DND-41 (cell line): ENCODE measurements at regions not wholly inside any gene's neighbourhood (a gene's known extent, or its start where the extent isn't known, plus 50 kb on each side); places are given as distances from the start of the nearest gene placed in this dataset.

Experiments
- ATAC-seq: fragments of 200-7000 bp; cut with Tn5 transposase; 3 replicates; pipeline ENCODE4 v1.9.1; 2021; ENCODE audit warnings: low read depth; ENCODE audit not compliant: insufficient read depth
- DNase-seq: peaks from one replicate; pipeline ENCODE4 v3.0.0-alpha.2; 2020
- H2AFZ ChIP-seq: 2 replicates; pipeline ENCODE4 v1.6.0; 2012; ENCODE audit warnings: low read depth, low read length
- H3K27ac ChIP-seq: 2 replicates; pipeline ENCODE4 v1.5.1; 2012; ENCODE audit warnings: low read length, inconsistent platforms
- H3K27me3 ChIP-seq: fragments of 200-600 bp; sonication (generic); 2 replicates; pipeline ENCODE4 v1.6.0; 2012; ENCODE audit warnings: low read length, mild to moderate bottlenecking, inconsistent platforms; ENCODE audit not compliant: insufficient read depth, poor library complexity
- H3K36me3 ChIP-seq: 2 replicates; pipeline ENCODE4 v1.5.1; 2012; ENCODE audit warnings: low read length, inconsistent platforms; ENCODE audit not compliant: insufficient read depth
- H3K4me1 ChIP-seq: 2 replicates; pipeline ENCODE4 v1.5.1; 2012; ENCODE audit warnings: mild to moderate bottlenecking, low read length; ENCODE audit not compliant: insufficient read depth
- H3K4me2 ChIP-seq: 2 replicates; pipeline ENCODE4 v1.6.0; 2012; ENCODE audit warnings: mild to moderate bottlenecking, moderate library complexity, low read length, inconsistent platforms; ENCODE audit not compliant: insufficient read depth
- H3K4me3 ChIP-seq, 2 experiments: fragments of 200-600 bp in 1 of 2; shearing (Covaris generic) in 1 of 2; 2 replicates each; pipeline ENCODE4 v1.5.1; 2012 to 2016; ENCODE audit warnings: inconsistent platforms in 2 of 2, low read length in 2 of 2, mild to moderate bottlenecking in 2 of 2, low read depth in 1 of 2, moderate library complexity in 1 of 2
- H3K79me2 ChIP-seq: 2 replicates; pipeline ENCODE4 v1.6.0; 2012; ENCODE audit warnings: low read length, inconsistent platforms; ENCODE audit not compliant: insufficient read depth
- H3K9ac ChIP-seq: 2 replicates; pipeline ENCODE4 v1.6.0; 2012; ENCODE audit warnings: low read depth, mild to moderate bottlenecking, inconsistent platforms, low read length, moderate library complexity
- H3K9me3 ChIP-seq: 2 replicates; pipeline ENCODE4 v1.5.1; 2012; ENCODE audit warnings: low read length, moderate library complexity, mild to moderate bottlenecking, inconsistent platforms; ENCODE audit not compliant: insufficient read depth, severe bottlenecking
- H4K20me1 ChIP-seq: 2 replicates; pipeline ENCODE4 v1.6.0; 2012; ENCODE audit warnings: low read length; ENCODE audit not compliant: insufficient read depth
- CTCF ChIP-seq: IDR thresholded peaks from 2 replicates; pipeline ENCODE4 v1.5.1; 2012; ENCODE audit warnings: borderline replicate concordance, low read length, moderate library complexity, mild to moderate bottlenecking; ENCODE audit not compliant: poor library complexity, severe bottlenecking; ENCODE audit errors: extremely low read depth
- EZH2 ChIP-seq: IDR thresholded peaks from 3 replicates; pipeline ENCODE4 v1.6.1; 2012; ENCODE audit warnings: borderline replicate concordance, low read depth, mild to moderate bottlenecking, moderate library complexity, low read length, inconsistent platforms; ENCODE audit not compliant: severe bottlenecking

- Histone ChIP-seq H3K27me3 (no peaks in the 10 kb centered on the region), H3K9me3 (no peaks in the 10 kb centered on the region), H3K36me3 (no peaks in the 10 kb centered on the region), H2AFZ (no peak overlapping the region), H3K4me3 (no peak overlapping the region), H3K9ac (no peak overlapping the region), H4K20me1 (no peaks in the 10 kb centered on the region), H3K27ac (no peak overlapping the region), H3K4me1 (peaks cover 17% of the 10 kb centered on the region), H3K4me2 (no peak overlapping the region), H3K79me2 (no peaks in the 10 kb centered on the region)
- no peak for ATAC-seq
- TF ChIP-seq CTCF (no peak), EZH2 (no peak)
- DNase-seq, result no peak
Measured at GRCh38 chr2:176556373-176556772, 287.1 kb downstream of the MTX2 start.

GRCh38 chr2:176557821-176558220 is 288.6 kb downstream of the MTX2 start:
- no peak overlapping the region for H3K27ac ChIP-seq
- DNase-seq, result no peak
- H3K4me3 ChIP-seq, result no peak overlapping the region
- no peak for ATAC-seq
- no peaks in the 10 kb centered on the region for H4K20me1 ChIP-seq
- H3K27me3 ChIP-seq, result no peaks in the 10 kb centered on the region
- peaks cover 11% of the 10 kb centered on the region for H3K4me1 ChIP-seq
- no peaks in the 10 kb centered on the region for H3K9me3 ChIP-seq
- no peak for TF ChIP-seq EZH2
- no peak overlapping the region for H2AFZ ChIP-seq
- H3K4me2 ChIP-seq, result no peak overlapping the region
- H3K9ac ChIP-seq, result no peak overlapping the region
- H3K79me2 ChIP-seq, result no peaks in the 10 kb centered on the region
- no peaks in the 10 kb centered on the region for H3K36me3 ChIP-seq

GRCh38 chr2:176558574-176559140 is 289.4 kb downstream of the MTX2 start:
- no peak overlapping the region for H3K9ac ChIP-seq
- H3K79me2 ChIP-seq, result no peaks in the 10 kb centered on the region
- no peak overlapping the region for H2AFZ ChIP-seq
- H3K4me2 ChIP-seq, result no peak overlapping the region
- no peaks in the 10 kb centered on the region for H3K27me3 ChIP-seq
- H3K27ac ChIP-seq, result no peak overlapping the region
- no peak for ATAC-seq
- DNase-seq, result no peak
- TF ChIP-seq CTCF (no peak), EZH2 (no peak)
- peaks cover 10% of the 10 kb centered on the region for H3K4me1 ChIP-seq
- no peaks in the 10 kb centered on the region for H3K9me3 ChIP-seq
- no peaks in the 10 kb centered on the region for H4K20me1 ChIP-seq
- H3K4me3 ChIP-seq, result no peak overlapping the region
- no peaks in the 10 kb centered on the region for H3K36me3 ChIP-seq

- H3K9me3 ChIP-seq, result no peaks in the 10 kb centered on the region
- no peak overlapping the region for H2AFZ ChIP-seq
- no peak overlapping the region for H3K27ac ChIP-seq
- TF ChIP-seq CTCF, result no peak
- no peak for TF ChIP-seq EZH2
- no peaks in the 10 kb centered on the region for H3K27me3 ChIP-seq
- H3K4me1 ChIP-seq, result no peaks in the 10 kb centered on the region
- no peak overlapping the region for H3K9ac ChIP-seq
- H3K36me3 ChIP-seq, result no peaks in the 10 kb centered on the region
- no peaks in the 10 kb centered on the region for H3K79me2 ChIP-seq
- DNase-seq, result no peak
- no peak for ATAC-seq
- no peak overlapping the region for H3K4me3 ChIP-seq
- no peaks in the 10 kb centered on the region for H4K20me1 ChIP-seq
- no peak overlapping the region for H3K4me2 ChIP-seq
Measured at GRCh38 chr2:176560296-176560695, 291.1 kb downstream of the MTX2 start.
